HG03520 (cell line): ENCODE measurements at regions not wholly inside any gene's neighbourhood (a gene's known extent, or its start where the extent isn't known, plus 50 kb on each side); places are given as distances from the start of the nearest gene placed in this dataset.
"Not testable (repeated sequence)": the region's sequence is repeated elsewhere in the genome, so short reads cannot be mapped to it uniquely, and the experiment has no call there.

Source experiments
- ATAC-seq: cut with Tn5 transposase; IDR thresholded peaks from one replicate; pipeline ENCODE4 v1.9.1; 2021; ENCODE audit warnings: mild to moderate bottlenecking, moderate library complexity; ENCODE audit not compliant: unreplicated experiment

DNA sequence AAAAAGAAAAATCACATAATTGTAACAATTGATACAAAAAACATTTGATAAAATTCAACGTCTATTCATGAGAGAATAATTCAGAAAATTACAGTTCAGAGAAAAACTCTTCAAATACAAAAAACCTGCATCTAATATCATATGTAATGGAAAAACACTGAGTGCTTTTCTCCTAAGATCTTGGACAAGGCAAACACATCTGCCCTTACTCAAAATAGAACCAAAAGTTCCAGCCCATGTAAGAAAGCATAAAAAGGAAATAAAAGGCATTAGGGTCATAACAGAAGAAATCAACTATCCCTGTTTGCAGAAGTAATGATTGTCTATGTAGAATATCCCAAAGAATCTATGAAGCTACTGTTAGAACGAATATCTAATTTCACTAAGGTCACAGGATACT lies 721.4 kb downstream of the RFPL4B start:
- no peak for ATAC-seq

DNA sequence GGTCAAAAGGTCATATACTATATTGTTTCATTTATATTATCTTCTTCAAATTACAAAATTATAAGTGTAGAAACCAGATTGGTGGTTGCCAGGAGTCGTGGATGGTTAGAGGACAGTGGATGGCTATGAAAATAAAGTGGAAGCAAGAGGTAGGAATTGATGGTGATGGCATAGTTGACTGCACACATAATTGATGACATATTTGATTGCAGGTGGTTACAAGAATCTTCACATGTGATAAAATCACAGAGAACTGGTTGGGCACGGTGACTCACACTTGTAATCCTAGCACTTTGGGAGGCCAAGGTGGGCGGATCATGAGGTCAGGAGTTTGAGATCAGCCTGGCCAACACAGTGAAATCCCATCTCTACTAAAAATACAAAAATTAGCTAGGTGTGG lies 723.6 kb downstream of the RFPL4B start:
- not testable (repeated sequence) for ATAC-seq

DNA sequence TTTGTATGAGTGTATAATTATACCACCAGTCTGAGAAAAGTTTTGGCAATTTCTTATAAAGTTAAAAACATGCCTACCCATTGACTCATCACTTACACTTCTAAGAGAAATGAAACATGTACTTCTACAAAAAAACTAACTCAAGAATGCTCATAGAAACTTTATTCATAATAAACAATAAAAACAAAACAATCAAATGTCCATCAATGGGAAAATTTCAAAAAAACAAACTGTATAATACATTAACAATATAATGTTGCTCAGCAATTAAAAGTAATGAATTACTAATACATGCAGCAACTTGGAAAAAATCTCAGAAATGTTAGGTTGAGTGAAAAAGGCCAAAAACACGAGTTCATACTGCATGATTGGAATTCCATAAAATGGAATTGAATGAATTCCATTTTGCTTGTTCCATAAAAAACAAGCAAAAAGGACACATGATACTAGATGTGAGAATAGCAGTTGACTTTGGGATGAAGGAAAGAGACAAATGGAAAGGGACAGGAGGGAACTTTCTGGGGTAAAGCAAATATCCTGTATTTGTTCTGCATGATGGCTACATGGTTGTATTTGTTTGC lies 726.6 kb downstream of the RFPL4B start:
- no peak for ATAC-seq

DNA sequence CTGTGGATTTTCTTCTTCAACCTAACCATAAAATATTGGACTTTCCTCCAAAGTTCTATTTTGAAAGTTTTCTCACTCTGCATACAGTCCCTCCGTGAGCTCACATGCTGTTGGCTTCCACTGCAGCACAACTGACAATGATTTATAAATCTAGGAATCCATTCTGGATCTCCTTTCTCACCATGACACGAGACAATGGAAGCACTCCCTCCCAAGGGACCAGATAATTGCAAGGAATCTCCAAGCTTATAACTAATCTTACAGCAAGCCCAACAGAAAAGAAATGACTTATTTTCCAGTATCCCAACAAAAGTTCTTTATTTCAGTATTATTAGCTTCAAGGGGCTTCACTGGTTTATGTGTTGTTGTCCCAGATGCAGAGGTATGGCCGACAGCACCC lies 729.0 kb downstream of the RFPL4B start:
- no peak for ATAC-seq

DNA sequence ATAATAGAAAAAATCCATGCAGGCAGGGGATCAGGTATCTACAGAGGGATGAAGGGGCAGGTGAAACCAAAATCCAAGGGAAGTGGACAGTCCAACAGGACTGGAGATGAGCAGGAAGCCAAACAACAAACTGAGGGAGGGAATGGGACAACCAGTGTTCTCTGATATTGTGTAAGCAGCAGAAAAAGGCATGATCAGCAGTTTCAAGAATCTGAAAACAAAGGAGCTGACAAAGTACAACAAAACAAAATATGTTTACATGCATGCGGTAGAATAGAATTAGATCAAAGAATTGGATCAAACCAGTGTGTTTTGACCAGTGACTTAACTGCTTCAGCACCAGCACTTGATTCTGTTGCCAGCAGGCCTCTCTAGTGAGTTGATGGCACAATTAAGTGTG lies 729.7 kb downstream of the RFPL4B start:
- ATAC-seq: no peak

DNA sequence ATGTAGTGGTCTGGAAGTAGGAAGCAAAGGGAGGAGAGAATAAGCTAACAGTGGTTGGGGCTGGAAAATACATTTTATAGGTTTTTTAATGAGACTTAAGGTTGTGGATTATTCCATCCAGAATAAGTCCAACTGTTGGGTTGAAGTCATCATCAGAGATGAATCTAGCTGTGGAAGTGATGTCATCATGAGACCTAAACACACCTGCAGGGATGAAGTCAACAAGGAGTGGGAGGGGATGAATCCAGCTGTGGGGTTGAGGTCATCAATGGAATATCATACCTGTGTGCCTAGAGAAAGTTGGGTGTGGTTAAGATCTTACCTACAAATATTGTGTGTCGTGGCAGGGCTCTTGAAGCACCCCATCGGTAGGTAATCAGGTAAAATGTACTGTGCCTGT lies 730.7 kb downstream of the RFPL4B start:
- ATAC-seq: no peak

DNA sequence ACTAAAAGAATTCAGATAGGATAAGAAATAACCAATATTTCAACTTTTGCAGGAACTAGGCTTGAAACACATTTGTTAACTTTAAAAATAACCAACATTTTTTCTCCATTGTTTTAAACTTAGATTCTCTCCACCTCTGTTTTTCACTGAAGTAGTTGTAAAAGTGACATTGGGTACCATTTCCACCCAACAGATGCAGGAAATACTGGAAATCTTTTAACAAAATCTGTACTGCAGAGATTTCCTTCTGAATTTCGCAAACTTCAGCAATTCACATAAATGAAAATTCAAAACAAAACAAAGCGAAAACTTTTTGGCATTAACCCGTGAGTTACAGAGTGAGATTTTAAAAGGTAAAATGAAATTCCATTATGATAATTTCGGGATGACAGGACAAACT lies 731.7 kb downstream of the RFPL4B start:
- no peak for ATAC-seq

DNA sequence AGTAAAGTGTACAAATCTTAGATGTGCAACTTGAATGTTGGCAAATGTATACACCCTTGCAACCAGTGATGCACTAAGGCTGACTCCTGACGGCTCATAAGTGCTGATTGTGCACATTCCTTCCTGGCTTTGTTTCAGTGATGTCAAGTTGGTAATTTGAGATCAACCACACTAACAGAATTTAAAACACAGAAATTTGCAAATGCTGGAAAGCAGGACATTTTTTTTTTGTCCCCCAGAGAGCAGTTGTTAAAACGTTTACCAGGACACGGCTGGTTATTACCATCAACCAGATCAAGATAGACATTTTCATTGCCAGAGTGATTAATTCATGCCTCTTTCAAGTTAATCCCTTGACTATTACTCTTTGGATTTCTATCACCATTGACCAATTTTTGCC lies 735.6 kb downstream of the RFPL4B start:
- no peak for ATAC-seq

DNA sequence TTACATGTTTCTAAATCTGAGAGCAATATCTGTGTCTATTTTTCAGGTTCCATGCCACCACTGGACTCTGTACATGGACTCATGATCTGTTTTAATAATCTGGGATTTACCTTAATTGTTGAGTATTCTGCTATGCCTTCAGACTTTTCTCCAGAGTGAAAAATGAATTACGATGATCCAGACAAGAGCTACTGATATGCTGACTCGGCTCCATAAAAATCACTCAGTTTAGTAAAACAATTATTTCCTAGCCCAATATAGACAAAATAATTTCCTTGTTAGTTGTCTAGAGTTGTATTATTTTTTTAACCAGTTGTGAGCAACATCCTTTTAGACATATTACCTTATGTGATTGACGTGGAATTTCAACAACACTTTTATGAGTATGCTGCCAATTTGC lies 736.8 kb downstream of the RFPL4B start:
- no peak for ATAC-seq

DNA sequence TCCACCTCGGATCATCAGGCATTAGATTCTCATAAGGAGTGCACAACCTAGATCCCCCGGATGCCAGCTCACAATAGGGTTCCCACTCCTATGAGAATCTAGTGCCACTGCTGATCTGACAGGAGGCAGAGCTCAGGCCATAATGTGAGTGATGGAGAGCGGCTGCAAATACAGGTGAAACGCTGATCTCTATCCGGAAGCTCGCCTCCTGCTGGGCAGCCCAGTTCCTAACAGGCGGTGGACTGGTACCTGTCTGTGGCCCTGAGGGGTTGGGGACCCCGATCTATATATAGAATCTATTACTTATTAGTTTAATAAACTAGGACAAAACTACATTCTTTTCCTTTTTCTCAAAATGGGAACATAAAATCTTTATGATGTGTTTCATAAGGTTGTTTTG lies 741.9 kb downstream of the RFPL4B start:
- no peak for ATAC-seq

DNA sequence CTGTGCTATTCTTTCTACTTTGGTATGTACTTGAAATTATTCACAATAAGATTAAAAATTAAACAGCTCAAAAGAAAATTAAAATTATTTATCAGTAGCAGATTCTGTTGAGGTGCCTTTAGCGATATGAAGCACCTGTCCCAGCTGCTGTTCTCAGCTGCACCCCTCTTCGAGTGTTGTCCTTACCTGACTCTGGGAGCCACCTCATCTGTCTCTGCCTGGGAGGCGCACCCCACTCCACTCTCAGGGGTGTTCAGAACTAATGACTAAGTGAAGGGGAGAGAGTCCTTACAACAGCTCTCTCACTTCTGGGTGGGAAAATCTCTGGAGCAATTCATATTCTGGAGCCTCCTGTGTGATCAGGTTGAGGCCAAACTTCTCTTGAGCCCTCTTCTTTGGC lies 745.7 kb downstream of the RFPL4B start:
- ATAC-seq: no peak

DNA sequence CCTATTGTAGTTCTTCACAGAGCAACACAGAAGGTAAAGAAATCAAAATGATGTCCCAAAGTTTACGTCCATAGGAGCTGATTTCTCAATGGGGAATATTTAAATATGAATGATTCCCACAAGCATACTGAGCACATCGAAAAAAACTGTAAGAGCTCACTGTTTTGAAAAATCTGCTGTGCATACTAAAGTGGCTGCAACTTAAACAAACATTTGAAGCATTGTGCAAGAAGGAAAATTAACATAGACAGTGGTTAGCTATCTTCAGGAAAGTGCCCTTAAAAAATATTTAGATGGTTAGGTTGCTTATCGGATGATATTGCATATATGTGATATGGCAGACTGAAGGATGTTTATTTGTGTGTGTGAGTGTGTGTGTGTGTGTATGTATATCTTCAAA lies 747.6 kb downstream of the RFPL4B start:
- no peak for ATAC-seq

DNA sequence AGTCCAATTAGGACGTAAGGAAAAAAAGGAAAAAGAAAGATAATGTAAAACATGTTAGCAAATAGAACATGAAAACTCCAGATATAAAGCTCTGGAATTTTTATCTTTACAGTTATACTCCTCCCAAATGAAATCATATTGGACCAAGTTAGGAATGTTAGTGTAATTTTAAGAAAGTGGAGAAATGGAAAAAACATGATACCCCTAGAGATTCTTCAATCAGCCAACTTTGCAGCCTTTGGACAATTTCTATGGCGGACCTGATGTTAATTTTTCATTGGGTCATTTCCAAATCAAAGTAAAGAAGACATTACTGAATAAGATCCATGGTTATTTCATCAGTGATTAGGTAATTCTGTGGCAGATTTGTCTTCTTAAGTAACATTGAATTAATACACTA lies 748.7 kb downstream of the RFPL4B start:
- no peak for ATAC-seq

DNA sequence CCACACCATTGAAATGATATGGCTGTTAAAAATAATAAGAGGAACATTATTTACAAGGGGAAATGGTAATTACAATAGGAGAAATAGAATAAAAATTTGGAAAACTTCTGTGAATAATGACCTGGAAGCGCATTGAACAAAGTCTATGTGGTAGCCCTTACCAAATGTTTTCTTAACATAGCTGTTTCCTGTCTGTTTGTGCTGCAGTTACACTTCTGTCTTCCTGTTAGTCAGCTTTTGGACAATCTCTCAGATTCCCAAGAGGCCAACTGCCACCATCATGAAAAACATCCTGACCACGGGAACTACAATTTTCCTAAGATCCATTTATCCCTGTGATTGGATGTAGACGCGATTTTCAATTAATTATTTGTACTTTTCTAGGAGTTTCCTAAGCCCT lies 754.4 kb upstream of the MARCKS start:
- no peak for ATAC-seq

DNA sequence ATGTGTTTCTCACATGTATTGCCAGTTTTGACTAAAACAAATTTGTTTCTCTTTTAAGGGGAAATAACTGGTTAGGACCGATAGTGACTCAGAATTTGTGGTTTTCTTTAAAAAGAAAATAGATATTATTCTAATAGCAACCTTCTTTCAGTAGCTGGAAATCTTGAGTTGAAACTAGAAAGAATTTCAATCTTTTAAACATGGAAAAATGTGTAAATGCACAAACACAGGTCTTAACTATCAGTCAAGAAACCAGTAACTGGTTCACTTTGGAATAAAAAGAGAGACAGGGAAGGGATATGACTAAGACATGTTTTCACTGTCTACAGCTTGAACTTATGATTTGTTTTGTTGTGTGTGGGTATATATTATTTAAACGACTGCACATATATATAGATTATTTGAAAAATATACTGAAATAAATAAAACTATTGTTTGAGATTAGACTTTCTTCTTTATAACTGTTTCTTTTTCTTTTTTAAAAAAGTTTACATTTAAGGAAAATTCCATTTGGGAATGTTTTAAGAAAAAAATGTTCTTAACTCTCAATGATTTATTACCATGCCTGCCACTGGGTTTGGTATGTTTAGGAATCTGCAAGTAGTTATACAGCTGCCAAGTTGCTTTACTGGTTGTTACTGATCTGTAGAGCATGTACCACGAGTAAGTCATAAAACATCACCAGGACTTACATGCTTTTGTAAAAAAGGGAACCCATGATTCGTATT lies 753.3 kb upstream of the MARCKS start:
- ATAC-seq: no peak

DNA sequence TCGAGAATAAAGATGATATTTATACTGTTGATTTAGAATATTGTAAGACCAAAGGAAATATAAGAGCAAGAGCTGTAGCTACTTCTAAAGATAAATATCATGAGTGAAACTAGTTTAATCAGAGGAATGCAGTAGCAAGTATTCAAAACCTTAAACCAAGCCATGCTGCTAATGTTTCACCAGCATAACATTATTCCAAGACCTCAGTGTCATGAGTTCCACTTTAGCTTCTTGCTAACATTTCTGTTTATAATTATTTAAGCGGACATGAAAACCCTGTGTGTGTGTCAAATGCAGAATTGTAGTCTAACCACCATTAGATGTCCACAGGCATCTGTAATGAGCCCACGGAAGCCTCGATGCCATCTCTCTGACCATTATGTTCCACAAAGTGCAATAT lies 752.6 kb upstream of the MARCKS start:
- no peak for ATAC-seq

DNA sequence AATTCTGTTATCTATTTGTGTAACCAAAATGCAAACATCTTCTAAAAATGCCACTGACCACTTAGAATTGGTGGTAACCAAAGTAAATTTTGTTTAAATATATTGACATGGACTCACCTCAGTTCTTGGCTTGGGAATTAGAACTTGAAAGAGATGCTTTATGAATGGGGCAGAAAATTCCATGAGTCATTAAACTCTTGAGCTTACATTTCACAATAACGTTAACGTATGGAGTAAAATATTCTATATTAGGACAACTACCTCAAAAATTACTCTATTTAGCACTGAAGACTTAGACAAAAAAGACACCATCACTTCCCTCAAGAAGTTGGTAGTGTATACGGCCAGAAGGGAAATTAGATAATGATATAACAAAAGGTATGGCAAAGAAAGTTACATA lies 752.2 kb upstream of the MARCKS start:
- no peak for ATAC-seq

DNA sequence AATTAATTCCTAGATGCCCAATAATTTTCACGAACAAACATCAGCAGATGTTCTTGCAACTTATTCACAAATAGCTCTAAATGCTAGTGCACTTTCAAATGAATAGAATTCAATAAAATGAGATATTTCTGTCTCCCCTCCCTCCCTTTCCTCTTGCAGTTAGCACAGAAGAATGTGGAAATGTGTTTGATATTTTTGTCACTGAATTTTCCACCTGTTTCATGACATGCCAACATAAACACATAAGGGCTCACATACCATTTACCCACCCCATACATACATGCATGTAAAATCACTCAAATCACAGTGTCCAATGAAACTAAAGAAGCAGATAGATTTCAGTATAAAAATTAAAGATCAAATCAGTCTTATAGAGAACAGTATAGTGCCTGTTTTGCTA lies 746.9 kb upstream of the MARCKS start:
- ATAC-seq: no peak

DNA sequence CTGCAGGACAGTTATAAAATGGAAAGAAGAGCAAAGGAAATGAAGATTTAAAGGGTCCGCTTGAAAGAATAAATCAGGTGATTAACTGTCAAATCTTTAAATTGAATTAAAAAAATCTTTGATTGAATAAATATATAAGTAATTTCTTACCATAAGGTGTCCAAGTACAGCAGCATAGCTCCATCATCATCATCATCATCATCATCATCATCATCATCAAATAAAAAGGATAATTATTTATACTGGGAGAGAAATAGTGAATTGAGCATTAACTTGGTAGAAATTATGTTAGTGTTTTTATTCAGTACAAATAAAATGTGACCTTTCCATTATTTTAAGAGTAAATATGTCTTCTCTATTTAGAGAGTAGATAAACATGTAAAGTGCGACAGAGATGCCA lies 745.6 kb upstream of the MARCKS start:
- no peak for ATAC-seq

DNA sequence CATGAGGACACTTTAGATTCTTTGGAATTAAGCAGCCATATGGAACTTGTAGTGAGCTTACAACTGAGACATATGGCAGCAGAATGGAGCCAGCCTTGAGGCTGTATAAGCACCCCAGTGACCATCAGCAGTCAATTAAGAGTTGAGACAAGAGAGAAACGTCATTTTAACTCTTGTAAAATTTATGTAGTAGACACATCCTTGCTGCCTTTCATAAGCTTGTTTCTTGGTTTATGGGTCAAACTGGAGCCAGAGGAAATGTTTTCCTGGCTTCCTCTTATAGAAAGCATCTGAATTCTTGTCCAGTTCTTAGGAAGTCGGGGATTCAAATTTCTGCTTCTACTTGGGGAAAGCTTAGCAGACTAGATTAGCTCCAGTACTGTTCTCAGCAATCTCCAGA lies 745.1 kb upstream of the MARCKS start:
- ATAC-seq: no peak

DNA sequence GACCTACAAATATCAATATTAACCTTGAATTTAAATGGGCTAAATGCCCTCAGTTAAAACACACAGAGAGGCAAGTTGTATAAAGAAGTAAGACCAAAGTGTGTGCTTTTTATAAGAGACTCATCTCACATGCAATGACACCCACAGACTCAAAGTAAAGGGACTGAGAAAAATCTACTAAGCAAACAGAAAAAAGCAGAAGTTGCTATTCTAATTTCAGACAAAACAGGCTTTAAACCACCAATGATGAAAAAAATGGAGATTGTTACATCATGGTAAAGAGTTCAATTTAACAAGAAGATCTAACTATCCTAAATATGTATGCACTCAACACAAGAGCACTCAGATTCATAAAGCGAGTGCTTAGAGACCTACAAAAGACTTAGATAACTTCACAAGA lies 741.9 kb upstream of the MARCKS start:
- no peak for ATAC-seq

DNA sequence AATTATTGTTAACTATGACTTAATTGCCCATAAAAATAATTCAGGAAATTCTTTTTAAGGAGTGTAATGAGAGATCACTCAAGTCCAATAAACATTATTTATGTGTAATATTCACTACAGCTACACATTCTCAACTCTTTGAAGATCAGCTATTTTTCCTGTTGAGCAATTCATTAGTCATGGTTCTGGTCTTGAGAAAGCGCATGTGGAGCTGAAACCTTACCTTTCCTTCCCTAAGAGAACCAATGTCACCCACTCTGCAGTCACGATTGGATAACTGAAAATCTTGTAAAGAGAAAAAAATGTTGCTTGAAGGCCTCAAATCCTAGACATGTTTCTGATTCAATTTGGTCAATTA lies 736.9 kb upstream of the MARCKS start:
- no peak for ATAC-seq

DNA sequence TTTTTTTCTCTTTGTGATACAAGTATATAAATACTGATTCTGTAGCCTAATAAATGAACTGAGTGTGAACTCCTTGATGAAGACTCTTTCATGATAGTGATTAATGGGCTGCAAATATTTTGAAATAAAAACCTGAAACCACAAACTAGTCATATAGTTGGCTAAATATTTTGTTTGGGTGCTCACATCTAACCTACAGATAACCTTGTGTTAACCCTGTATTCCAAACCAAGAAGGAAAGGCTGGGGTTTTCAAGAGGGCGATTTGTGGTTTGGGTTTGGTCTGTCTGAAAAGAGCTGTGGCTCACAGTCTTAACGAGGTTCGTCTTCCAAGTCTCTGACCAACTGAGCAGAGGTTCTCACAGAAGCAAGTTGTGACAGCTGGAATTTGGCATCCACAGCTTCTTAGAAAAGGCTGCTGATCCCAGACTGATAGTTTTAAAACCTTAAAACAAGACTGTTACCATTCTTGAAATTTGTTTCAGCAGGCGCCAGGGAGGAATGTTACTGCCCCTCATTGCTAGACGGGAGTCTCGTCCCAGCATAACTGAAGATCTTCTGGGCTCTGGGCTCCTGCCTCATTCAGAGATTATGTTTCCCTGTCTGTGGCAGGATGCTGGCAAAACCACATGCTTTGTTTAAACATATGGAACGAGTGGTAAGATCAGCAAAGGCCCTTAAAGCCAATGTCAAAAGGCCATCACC lies 736.4 kb upstream of the MARCKS start:
- ATAC-seq: no peak
